ENCODE measurements at regions not wholly inside any gene's neighbourhood (a gene's known extent, or its start where the extent isn't known, plus 50 kb on each side); places are given as distances from the start of the nearest gene placed in this dataset.

DNA sequence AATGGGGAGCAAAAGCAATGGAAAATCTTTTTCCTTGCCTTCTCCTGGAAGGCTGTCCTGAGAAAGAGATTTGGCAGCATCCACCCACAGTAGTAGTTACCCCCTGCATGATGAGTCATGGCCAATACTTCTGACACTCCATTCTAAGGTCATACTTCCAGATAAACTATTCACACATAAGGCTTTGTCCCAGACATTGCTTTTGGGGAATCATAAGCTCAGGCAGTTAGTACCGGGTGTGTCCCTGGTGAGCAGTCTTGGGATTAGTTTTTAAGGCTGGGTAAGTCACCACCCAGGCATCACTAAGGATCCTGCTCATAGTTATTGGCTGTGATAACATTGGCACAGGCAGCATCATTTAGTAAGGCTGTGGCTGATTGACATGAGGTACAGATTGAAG lies 160.6 kb upstream of the GGTLC1 start:
- TF ChIP-seq, protein P1, sequence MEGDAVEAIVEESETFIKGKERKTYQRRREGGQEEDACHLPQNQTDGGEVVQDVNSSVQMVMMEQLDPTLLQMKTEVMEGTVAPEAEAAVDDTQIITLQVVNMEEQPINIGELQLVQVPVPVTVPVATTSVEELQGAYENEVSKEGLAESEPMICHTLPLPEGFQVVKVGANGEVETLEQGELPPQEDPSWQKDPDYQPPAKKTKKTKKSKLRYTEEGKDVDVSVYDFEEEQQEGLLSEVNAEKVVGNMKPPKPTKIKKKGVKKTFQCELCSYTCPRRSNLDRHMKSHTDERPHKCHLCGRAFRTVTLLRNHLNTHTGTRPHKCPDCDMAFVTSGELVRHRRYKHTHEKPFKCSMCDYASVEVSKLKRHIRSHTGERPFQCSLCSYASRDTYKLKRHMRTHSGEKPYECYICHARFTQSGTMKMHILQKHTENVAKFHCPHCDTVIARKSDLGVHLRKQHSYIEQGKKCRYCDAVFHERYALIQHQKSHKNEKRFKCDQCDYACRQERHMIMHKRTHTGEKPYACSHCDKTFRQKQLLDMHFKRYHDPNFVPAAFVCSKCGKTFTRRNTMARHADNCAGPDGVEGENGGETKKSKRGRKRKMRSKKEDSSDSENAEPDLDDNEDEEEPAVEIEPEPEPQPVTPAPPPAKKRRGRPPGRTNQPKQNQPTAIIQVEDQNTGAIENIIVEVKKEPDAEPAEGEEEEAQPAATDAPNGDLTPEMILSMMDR (IDR thresholded peaks at IDR 0.05), result no peak
- TF ChIP-seq POLR2A (IDR thresholded peaks at IDR 0.05), result no peak
